Osteoblast (primary cell): ENCODE measurements at regions not wholly inside any gene's neighbourhood (a gene's known extent, or its start where the extent isn't known, plus 50 kb on each side); places are given as distances from the start of the nearest gene placed in this dataset.

Experiments used
- DNase-seq: peaks from one replicate; pipeline ENCODE4 v3.0.0; 2011; ENCODE audit warnings: low spot score, mixed read lengths; ENCODE audit not compliant: insufficient read length; ENCODE audit errors: missing footprints
- H2AFZ ChIP-seq: 2 replicates; pipeline ENCODE4 v1.6.0; 2011; ENCODE audit warnings: mild to moderate bottlenecking, low read length
- H3K27ac ChIP-seq: 2 replicates; pipeline ENCODE4 v1.5.1; 2011; ENCODE audit warnings: mild to moderate bottlenecking, low read depth, low read length, moderate library complexity
- H3K27me3 ChIP-seq: 2 replicates; pipeline ENCODE4 v1.6.0; 2012; ENCODE audit warnings: mild to moderate bottlenecking, control low read depth, inconsistent platforms, low read length, moderate library complexity; ENCODE audit not compliant: insufficient read depth
- H3K36me3 ChIP-seq: 2 replicates; pipeline ENCODE4 v1.5.1; 2011; ENCODE audit warnings: mild to moderate bottlenecking, low read length, control low read depth, moderate library complexity; ENCODE audit not compliant: insufficient read depth
- H3K4me1 ChIP-seq: 2 replicates; pipeline ENCODE4 v1.5.1; 2011; ENCODE audit warnings: mild to moderate bottlenecking, low read length, control low read depth, moderate library complexity; ENCODE audit not compliant: insufficient read depth
- H3K4me2 ChIP-seq: 2 replicates; pipeline ENCODE4 v1.6.0; 2011; ENCODE audit warnings: mild to moderate bottlenecking, low read length; ENCODE audit not compliant: insufficient read depth
- H3K4me3 ChIP-seq: fragments of 200-600 bp; sonication (generic); 3 replicates; pipeline ENCODE4 v1.5.1; 2012; ENCODE audit warnings: mild to moderate bottlenecking, low read length, inconsistent platforms; ENCODE audit not compliant: insufficient read depth
- H3K79me2 ChIP-seq: 2 replicates; pipeline ENCODE4 v1.6.0; 2012; ENCODE audit warnings: mild to moderate bottlenecking, low read length, control low read depth, inconsistent platforms; ENCODE audit not compliant: insufficient read depth
- H3K9me3 ChIP-seq: 2 replicates; pipeline ENCODE4 v1.5.1; 2011; ENCODE audit warnings: low read depth, low read length, control low read depth
- H4K20me1 ChIP-seq: 2 replicates; pipeline ENCODE4 v1.6.0; 2012; ENCODE audit warnings: mild to moderate bottlenecking, low read length, control low read depth; ENCODE audit not compliant: insufficient read depth
- TF ChIP-seq, protein P1 (sequence below): IDR thresholded peaks from 2 replicates; pipeline ENCODE4 v1.5.1; 2011; ENCODE audit warnings: mild to moderate bottlenecking, low read depth, low read length, moderate library complexity; ENCODE audit errors: extremely low read depth

DNA sequence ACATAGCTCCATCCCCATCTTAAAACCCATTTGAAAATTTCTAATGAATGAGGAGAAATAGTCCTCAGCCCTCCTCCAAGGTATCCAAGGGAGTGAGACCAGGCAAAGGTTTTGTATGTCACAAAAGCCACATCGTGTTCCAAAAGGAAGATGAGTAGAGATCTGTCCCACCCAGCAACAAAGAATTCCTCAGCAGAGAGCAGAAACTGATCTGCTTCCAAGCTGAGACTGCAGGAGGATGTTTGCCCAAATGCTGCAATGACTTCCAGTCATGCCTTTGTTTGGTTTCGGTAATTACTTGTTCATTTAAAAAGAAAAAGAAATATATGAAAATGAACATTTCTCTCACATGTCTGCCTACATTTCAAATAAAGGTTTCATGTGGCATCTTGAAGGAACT lies 186.9 kb downstream of the SETD4 start:
- no peaks in the 10 kb centered on the region for H3K79me2 ChIP-seq
- H3K4me3 ChIP-seq, result no peak overlapping the region
- no peak overlapping the region for H2AFZ ChIP-seq
- peaks cover 2% of the 10 kb centered on the region for H3K9me3 ChIP-seq
- no peak for DNase-seq
- no peaks in the 10 kb centered on the region for H3K4me1 ChIP-seq
- no peak overlapping the region for H3K4me2 ChIP-seq
- TF ChIP-seq, protein P1, sequence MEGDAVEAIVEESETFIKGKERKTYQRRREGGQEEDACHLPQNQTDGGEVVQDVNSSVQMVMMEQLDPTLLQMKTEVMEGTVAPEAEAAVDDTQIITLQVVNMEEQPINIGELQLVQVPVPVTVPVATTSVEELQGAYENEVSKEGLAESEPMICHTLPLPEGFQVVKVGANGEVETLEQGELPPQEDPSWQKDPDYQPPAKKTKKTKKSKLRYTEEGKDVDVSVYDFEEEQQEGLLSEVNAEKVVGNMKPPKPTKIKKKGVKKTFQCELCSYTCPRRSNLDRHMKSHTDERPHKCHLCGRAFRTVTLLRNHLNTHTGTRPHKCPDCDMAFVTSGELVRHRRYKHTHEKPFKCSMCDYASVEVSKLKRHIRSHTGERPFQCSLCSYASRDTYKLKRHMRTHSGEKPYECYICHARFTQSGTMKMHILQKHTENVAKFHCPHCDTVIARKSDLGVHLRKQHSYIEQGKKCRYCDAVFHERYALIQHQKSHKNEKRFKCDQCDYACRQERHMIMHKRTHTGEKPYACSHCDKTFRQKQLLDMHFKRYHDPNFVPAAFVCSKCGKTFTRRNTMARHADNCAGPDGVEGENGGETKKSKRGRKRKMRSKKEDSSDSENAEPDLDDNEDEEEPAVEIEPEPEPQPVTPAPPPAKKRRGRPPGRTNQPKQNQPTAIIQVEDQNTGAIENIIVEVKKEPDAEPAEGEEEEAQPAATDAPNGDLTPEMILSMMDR, result no peak
- H3K27ac ChIP-seq, result no peak overlapping the region
- no peaks in the 10 kb centered on the region for H4K20me1 ChIP-seq
- peaks cover 54% of the 10 kb centered on the region for H3K27me3 ChIP-seq
- H3K36me3 ChIP-seq, result no peaks in the 10 kb centered on the region

DNA sequence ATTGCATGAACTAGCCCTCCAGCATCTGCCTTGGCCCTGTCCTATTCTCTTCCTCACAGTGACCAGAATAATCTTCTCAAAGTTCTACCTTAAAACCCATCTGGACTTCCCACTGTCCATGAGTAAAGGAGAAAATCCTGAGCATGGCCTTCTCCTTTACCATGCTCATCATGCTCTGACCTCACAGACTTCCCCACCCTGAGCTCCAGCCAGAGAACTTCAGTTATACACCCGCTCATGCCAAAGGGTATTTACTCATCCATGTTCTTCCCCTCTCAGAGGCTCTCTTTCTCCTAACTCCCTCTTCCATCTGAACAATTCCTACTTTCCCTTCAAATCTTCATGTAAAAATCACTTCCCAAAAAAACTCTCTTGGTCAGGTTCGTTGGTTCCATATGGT lies 188.4 kb downstream of the SETD4 start:
- Histone ChIP-seq H3K4me2 (no peak overlapping the region), H3K27ac (no peak overlapping the region), H3K27me3 (peaks cover 50% of the 10 kb centered on the region), H3K4me1 (no peaks in the 10 kb centered on the region), H3K9me3 (peaks cover 2% of the 10 kb centered on the region), H4K20me1 (no peaks in the 10 kb centered on the region), H3K79me2 (no peaks in the 10 kb centered on the region), H2AFZ (no peak overlapping the region), H3K4me3 (no peak overlapping the region), H3K36me3 (no peaks in the 10 kb centered on the region)
- TF ChIP-seq, protein P1, result no peak
- DNase-seq, result no peak

DNA sequence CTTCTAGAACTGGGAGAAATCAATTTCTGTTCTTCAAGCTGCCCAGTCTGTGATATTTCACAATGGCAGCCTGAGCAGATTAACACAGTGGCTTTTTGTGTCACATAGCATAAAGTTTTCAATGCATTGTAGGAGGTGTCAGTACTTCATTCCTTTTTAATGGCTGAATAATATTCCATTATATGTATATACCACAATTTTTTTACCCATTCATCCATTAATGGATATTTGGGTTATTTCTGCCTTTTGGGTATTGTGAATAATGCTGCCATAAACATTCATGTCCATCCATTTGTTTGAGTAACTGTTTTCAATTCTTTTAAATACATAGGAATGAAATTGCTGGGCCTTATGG lies 191.5 kb downstream of the SETD4 start:
- H4K20me1 ChIP-seq, result no peaks in the 10 kb centered on the region
- no peak for DNase-seq
- no peaks in the 10 kb centered on the region for H3K4me1 ChIP-seq
- H3K27me3 ChIP-seq, result peaks cover 44% of the 10 kb centered on the region
- H3K79me2 ChIP-seq, result no peaks in the 10 kb centered on the region
- no peak overlapping the region for H3K27ac ChIP-seq
- TF ChIP-seq, protein P1, result no peak
- H3K9me3 ChIP-seq, result peaks cover 2% of the 10 kb centered on the region
- H3K36me3 ChIP-seq, result no peaks in the 10 kb centered on the region
- no peak overlapping the region for H3K4me2 ChIP-seq
- H3K4me3 ChIP-seq, result no peak overlapping the region
- no peak overlapping the region for H2AFZ ChIP-seq

DNA sequence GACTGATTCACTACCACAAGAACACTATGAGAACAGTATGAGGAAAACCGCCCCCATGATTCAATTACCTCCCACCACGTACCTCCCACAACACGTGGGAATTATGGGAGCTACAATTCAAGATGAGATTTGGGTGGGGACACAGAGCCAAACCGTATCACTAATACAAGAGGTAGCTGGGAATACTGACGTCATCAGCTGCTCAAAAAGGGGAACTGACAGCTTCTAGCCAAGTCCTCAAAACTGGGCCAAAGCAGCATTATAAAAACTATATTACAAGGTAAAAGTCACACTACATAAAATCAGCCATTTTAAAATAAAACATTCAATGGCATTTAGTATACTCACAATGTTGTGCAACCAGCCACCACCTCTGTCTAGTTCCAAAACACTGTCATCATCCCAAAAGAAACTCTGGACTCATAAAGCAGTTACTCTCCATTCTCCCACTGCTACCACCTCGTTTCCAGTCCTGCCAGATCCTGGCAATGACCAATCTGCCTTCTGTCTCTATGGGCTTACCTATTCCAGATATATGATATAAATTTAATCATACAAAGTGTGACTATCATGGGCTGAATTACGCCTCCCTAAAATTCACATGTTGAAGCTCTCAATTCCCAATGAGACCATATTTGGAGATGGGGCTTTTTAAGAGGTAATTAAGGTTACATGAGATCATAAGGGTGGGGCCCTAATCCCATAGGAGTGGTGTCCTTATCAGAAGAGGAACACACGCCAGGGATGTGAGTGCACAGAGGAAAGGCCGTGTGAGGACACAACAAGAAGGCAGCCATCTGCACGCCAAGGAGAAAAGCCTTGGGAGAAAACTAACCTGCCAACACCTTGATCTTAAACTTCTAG lies 192.1 kb downstream of the SETD4 start:
- Histone ChIP-seq H3K36me3 (no peaks in the 10 kb centered on the region), H3K27me3 (peaks cover 41% of the 10 kb centered on the region), H3K4me2 (no peak overlapping the region), H3K4me1 (no peaks in the 10 kb centered on the region), H2AFZ (no peak overlapping the region), H3K4me3 (no peak overlapping the region), H3K79me2 (no peaks in the 10 kb centered on the region), H3K9me3 (peaks cover 2% of the 10 kb centered on the region), H3K27ac (no peak overlapping the region), H4K20me1 (no peaks in the 10 kb centered on the region)
- TF ChIP-seq, protein P1, result no peak
- no peak for DNase-seq
